ENCODE measurements at regions not wholly inside any gene's neighbourhood (a gene's known extent, or its start where the extent isn't known, plus 50 kb on each side); places are given as distances from the start of the nearest gene placed in this dataset.

- Mint-ChIP-seq H3K27ac (ENCODE audit: low read depth) (no peak overlapping the region), H3K36me3 (ENCODE audit: insufficient read depth) (no peaks in the 10 kb centered on the region), H3K4me3 (no peak overlapping the region), H3K9me3 (peaks cover 5% of the 10 kb centered on the region), H3K4me1 (no peaks in the 10 kb centered on the region), H3K27me3 (no peaks in the 10 kb centered on the region)
- no peak for ATAC-seq (replicated peaks; ENCODE audit: extremely low read depth, poor library complexity, severe bottlenecking)
- DNase-seq (ENCODE audit: low spot score in 2 of 2): no peak
Observed at GRCh38 chr3:180142041-180142440, 105.3 kb upstream of the PEX5L start.

GRCh38 chr3:180142472-180142871 is 105.7 kb upstream of the PEX5L start:
- Mint-ChIP-seq H3K4me3 (no peak overlapping the region), H3K36me3 (ENCODE audit: insufficient read depth) (no peaks in the 10 kb centered on the region), H3K27ac (ENCODE audit: low read depth) (no peak overlapping the region), H3K4me1 (no peaks in the 10 kb centered on the region), H3K27me3 (no peaks in the 10 kb centered on the region), H3K9me3 (peaks cover 5% of the 10 kb centered on the region)
- no peak for DNase-seq (ENCODE audit: low spot score in 2 of 2)
- no peak for ATAC-seq (replicated peaks; ENCODE audit: extremely low read depth, poor library complexity, severe bottlenecking)

GRCh38 chr3:180161770-180162169 is 125.0 kb upstream of the PEX5L start:
- no peaks in the 10 kb centered on the region for H3K9me3 Mint-ChIP-seq
- ATAC-seq (replicated peaks; ENCODE audit: extremely low read depth, poor library complexity, severe bottlenecking): no peak
- H3K27ac Mint-ChIP-seq (ENCODE audit: low read depth): no peak overlapping the region

GRCh38 chr3:180175572-180175971 is 138.8 kb upstream of the PEX5L start:
- Mint-ChIP-seq H3K36me3 (ENCODE audit: insufficient read depth) (no peaks in the 10 kb centered on the region), H3K27me3 (no peaks in the 10 kb centered on the region), H3K27ac (ENCODE audit: low read depth) (no peak overlapping the region), H3K9me3 (peaks cover 7% of the 10 kb centered on the region), H3K4me3 (no peak overlapping the region), H3K4me1 (no peaks in the 10 kb centered on the region)
- no peak for DNase-seq (ENCODE audit: low spot score in 2 of 2)
- ATAC-seq (replicated peaks; ENCODE audit: extremely low read depth, poor library complexity, severe bottlenecking): no peak

More at GRCh38 chr3:180161770-180162169, 125.0 kb upstream of the PEX5L start:
- no peak for DNase-seq (ENCODE audit: low spot score in 2 of 2)
- H3K4me1 Mint-ChIP-seq: no peaks in the 10 kb centered on the region
- H3K36me3 Mint-ChIP-seq (ENCODE audit: insufficient read depth): no peaks in the 10 kb centered on the region
- peaks cover 9% of the 10 kb centered on the region for H3K27me3 Mint-ChIP-seq
- H3K4me3 Mint-ChIP-seq: no peak overlapping the region

- H3K27ac Mint-ChIP-seq (ENCODE audit: low read depth): no peak overlapping the region
- no peaks in the 10 kb centered on the region for H3K36me3 Mint-ChIP-seq (ENCODE audit: insufficient read depth)
- ATAC-seq (replicated peaks; ENCODE audit: extremely low read depth, poor library complexity, severe bottlenecking) (no peak), DNase-seq (ENCODE audit: low spot score in 2 of 2) (no peak)
- no peaks in the 10 kb centered on the region for H3K4me1 Mint-ChIP-seq
- no peak overlapping the region for H3K4me3 Mint-ChIP-seq
- no peaks in the 10 kb centered on the region for H3K27me3 Mint-ChIP-seq
- peaks cover 7% of the 10 kb centered on the region for H3K9me3 Mint-ChIP-seq
Observed at GRCh38 chr3:180176059-180176458, 139.3 kb upstream of the PEX5L start.

- Mint-ChIP-seq H3K36me3 (ENCODE audit: insufficient read depth) (no peaks in the 10 kb centered on the region), H3K4me1 (no peaks in the 10 kb centered on the region), H3K4me3 (no peak overlapping the region), H3K27ac (ENCODE audit: low read depth) (no peak overlapping the region), H3K27me3 (no peaks in the 10 kb centered on the region), H3K9me3 (peaks cover 7% of the 10 kb centered on the region)
- ATAC-seq (replicated peaks; ENCODE audit: extremely low read depth, poor library complexity, severe bottlenecking) (no peak), DNase-seq (ENCODE audit: low spot score in 2 of 2) (no peak)
Observed at GRCh38 chr3:180177255-180177654, 140.5 kb upstream of the PEX5L start.

GRCh38 chr3:180179562-180179961 is 142.8 kb upstream of the PEX5L start:
- DNase-seq (ENCODE audit: low spot score in 2 of 2) (no peak), ATAC-seq (replicated peaks; ENCODE audit: extremely low read depth, poor library complexity, severe bottlenecking) (no peak)
- Mint-ChIP-seq H3K4me3 (no peak overlapping the region), H3K36me3 (ENCODE audit: insufficient read depth) (no peaks in the 10 kb centered on the region), H3K27ac (ENCODE audit: low read depth) (no peak overlapping the region), H3K27me3 (no peaks in the 10 kb centered on the region), H3K9me3 (no peaks in the 10 kb centered on the region), H3K4me1 (no peaks in the 10 kb centered on the region)

GRCh38 chr3:180180795-180181194 is 144.1 kb upstream of the PEX5L start:
- ATAC-seq (replicated peaks; ENCODE audit: extremely low read depth, poor library complexity, severe bottlenecking) (no peak), DNase-seq (ENCODE audit: low spot score in 2 of 2) (no peak)
- Mint-ChIP-seq H3K27me3 (no peaks in the 10 kb centered on the region), H3K36me3 (ENCODE audit: insufficient read depth) (no peaks in the 10 kb centered on the region), H3K9me3 (no peaks in the 10 kb centered on the region), H3K4me3 (no peak overlapping the region), H3K27ac (ENCODE audit: low read depth) (no peak overlapping the region), H3K4me1 (no peaks in the 10 kb centered on the region)

GRCh38 chr3:180181387-180181786 is 144.7 kb upstream of the PEX5L start:
- H3K9me3 Mint-ChIP-seq: no peaks in the 10 kb centered on the region
- ATAC-seq (replicated peaks; ENCODE audit: extremely low read depth, poor library complexity, severe bottlenecking) (no peak), DNase-seq (ENCODE audit: low spot score in 2 of 2) (no peak)
- no peak overlapping the region for H3K4me3 Mint-ChIP-seq
- no peak overlapping the region for H3K27ac Mint-ChIP-seq (ENCODE audit: low read depth)
- H3K4me1 Mint-ChIP-seq: no peaks in the 10 kb centered on the region
- H3K27me3 Mint-ChIP-seq: no peaks in the 10 kb centered on the region
- no peaks in the 10 kb centered on the region for H3K36me3 Mint-ChIP-seq (ENCODE audit: insufficient read depth)

GRCh38 chr3:180183346-180183745 is 146.6 kb upstream of the PEX5L start:
- ATAC-seq (replicated peaks; ENCODE audit: extremely low read depth, poor library complexity, severe bottlenecking): no peak
- Mint-ChIP-seq H3K9me3 (no peaks in the 10 kb centered on the region), H3K4me3 (no peak overlapping the region), H3K27me3 (no peaks in the 10 kb centered on the region), H3K36me3 (ENCODE audit: insufficient read depth) (no peaks in the 10 kb centered on the region), H3K4me1 (no peaks in the 10 kb centered on the region), H3K27ac (ENCODE audit: low read depth) (no peak overlapping the region)
- no peak for DNase-seq (ENCODE audit: low spot score in 2 of 2)

GRCh38 chr3:180184816-180185215 is 148.1 kb upstream of the PEX5L start:
- Mint-ChIP-seq H3K27me3 (no peaks in the 10 kb centered on the region), H3K4me3 (no peak overlapping the region), H3K36me3 (ENCODE audit: insufficient read depth) (no peaks in the 10 kb centered on the region), H3K27ac (ENCODE audit: low read depth) (no peak overlapping the region), H3K4me1 (no peaks in the 10 kb centered on the region), H3K9me3 (no peaks in the 10 kb centered on the region)
- ATAC-seq (replicated peaks; ENCODE audit: extremely low read depth, poor library complexity, severe bottlenecking) (no peak), DNase-seq (ENCODE audit: low spot score in 2 of 2) (no peak)

GRCh38 chr3:180185650-180186049 is 148.9 kb upstream of the PEX5L start:
- Mint-ChIP-seq H3K27me3 (no peaks in the 10 kb centered on the region), H3K36me3 (ENCODE audit: insufficient read depth) (no peaks in the 10 kb centered on the region), H3K9me3 (no peaks in the 10 kb centered on the region), H3K4me3 (no peak overlapping the region), H3K27ac (ENCODE audit: low read depth) (no peak overlapping the region), H3K4me1 (no peaks in the 10 kb centered on the region)
- DNase-seq (ENCODE audit: low spot score in 2 of 2) (no peak), ATAC-seq (replicated peaks; ENCODE audit: extremely low read depth, poor library complexity, severe bottlenecking) (no peak)

- no peak for ATAC-seq (replicated peaks; ENCODE audit: extremely low read depth, poor library complexity, severe bottlenecking)
- Mint-ChIP-seq H3K4me3 (no peak overlapping the region), H3K4me1 (no peaks in the 10 kb centered on the region)
Observed at GRCh38 chr3:180188512-180189309, 152.0 kb upstream of the PEX5L start.

More at GRCh38 chr3:180188512-180189309, 152.0 kb upstream of the PEX5L start:
- Mint-ChIP-seq H3K9me3 (no peaks in the 10 kb centered on the region), H3K27ac (ENCODE audit: low read depth) (no peak overlapping the region), H3K36me3 (ENCODE audit: insufficient read depth) (no peaks in the 10 kb centered on the region), H3K27me3 (no peaks in the 10 kb centered on the region)
- DNase-seq (ENCODE audit: low spot score in 2 of 2): no peak
